Chondrocyte (in vitro differentiated cells): ENCODE measurements at regions not wholly inside any gene's neighbourhood (a gene's known extent, or its start where the extent isn't known, plus 50 kb on each side); places are given as distances from the start of the nearest gene placed in this dataset.

Experiments used
- DNase-seq: peaks from one replicate; pipeline ENCODE4 v3.0.0; 2021; ENCODE audit warnings: mixed read lengths, low spot score
- H3K27ac Mint-ChIP-seq: one replicate; pipeline ENCODE4 v1.8.0; 2021; ENCODE audit warnings: mild to moderate bottlenecking, moderate library complexity, mixed read lengths; ENCODE audit not compliant: unreplicated experiment
- H3K27me3 Mint-ChIP-seq: 2 replicates; pipeline ENCODE4 v1.8.0; 2021; ENCODE audit warnings: low read depth, mixed read lengths
- H3K36me3 Mint-ChIP-seq: 2 replicates; pipeline ENCODE4 v1.8.0; 2021; ENCODE audit warnings: low read depth, mixed read lengths
- H3K4me1 Mint-ChIP-seq: 2 replicates; pipeline ENCODE4 v1.8.0; 2021; ENCODE audit warnings: low read depth, mild to moderate bottlenecking, mixed read lengths
- H3K4me3 Mint-ChIP-seq: one replicate; pipeline ENCODE4 v1.8.0; 2021; ENCODE audit warnings: mild to moderate bottlenecking, moderate library complexity, mixed read lengths; ENCODE audit not compliant: unreplicated experiment
- H3K9me3 Mint-ChIP-seq: 2 replicates; pipeline ENCODE4 v1.8.0; 2021; ENCODE audit warnings: low read depth, mixed read lengths
- TF ChIP-seq, protein P1 (sequence below): fragments of 200-600 bp; sonication (generic); IDR thresholded peaks from 2 replicates; pipeline ENCODE4 v1.5.0; 2021; ENCODE audit warnings: antibody characterized with exemption, mild to moderate bottlenecking, moderate library complexity

DNA sequence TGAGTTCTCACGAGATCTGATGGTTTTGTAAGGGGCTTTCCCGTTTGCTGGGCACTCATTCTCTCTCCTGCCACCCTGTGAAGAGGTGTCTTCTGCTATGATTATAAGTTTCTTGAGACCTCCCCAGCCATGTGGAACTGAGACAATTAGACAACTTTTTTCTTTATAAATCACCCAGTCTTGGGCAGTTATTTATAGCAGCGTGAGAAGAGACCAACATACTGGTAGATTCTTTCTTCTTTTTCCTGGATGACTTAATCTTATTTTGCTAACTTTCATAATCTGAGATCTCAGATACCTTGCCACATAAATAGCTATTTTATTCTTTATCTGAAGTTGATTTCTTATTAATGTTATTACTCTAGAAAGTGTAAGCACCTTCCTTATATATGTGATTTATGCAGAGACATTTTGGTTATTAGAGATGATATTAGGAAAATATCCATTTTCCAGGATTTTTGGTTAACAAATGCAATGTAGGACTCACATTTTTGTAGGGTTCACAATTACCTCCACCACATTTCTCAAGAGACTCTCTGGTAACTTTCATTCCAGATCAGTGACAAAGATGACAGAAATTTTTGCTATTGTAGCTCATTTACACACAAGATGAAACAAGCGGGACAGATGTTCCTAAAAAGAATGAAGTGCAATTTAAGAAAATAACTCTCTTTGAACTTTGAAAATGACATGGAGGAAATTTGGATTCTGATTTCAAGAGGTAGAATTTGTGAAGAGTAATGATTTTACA lies 97.9 kb upstream of the RND3 start:
- TF ChIP-seq, protein P1, sequence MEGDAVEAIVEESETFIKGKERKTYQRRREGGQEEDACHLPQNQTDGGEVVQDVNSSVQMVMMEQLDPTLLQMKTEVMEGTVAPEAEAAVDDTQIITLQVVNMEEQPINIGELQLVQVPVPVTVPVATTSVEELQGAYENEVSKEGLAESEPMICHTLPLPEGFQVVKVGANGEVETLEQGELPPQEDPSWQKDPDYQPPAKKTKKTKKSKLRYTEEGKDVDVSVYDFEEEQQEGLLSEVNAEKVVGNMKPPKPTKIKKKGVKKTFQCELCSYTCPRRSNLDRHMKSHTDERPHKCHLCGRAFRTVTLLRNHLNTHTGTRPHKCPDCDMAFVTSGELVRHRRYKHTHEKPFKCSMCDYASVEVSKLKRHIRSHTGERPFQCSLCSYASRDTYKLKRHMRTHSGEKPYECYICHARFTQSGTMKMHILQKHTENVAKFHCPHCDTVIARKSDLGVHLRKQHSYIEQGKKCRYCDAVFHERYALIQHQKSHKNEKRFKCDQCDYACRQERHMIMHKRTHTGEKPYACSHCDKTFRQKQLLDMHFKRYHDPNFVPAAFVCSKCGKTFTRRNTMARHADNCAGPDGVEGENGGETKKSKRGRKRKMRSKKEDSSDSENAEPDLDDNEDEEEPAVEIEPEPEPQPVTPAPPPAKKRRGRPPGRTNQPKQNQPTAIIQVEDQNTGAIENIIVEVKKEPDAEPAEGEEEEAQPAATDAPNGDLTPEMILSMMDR: no peak
- Mint-ChIP-seq H3K27ac (peak overlapping the region; percentile 46), H3K4me1 (peaks cover 43% of the 10 kb centered on the region), H3K36me3 (no peaks in the 10 kb centered on the region), H3K4me3 (no peak overlapping the region), H3K27me3 (no peaks in the 10 kb centered on the region), H3K9me3 (peaks cover 6% of the 10 kb centered on the region)
- DNase-seq: no peak

DNA sequence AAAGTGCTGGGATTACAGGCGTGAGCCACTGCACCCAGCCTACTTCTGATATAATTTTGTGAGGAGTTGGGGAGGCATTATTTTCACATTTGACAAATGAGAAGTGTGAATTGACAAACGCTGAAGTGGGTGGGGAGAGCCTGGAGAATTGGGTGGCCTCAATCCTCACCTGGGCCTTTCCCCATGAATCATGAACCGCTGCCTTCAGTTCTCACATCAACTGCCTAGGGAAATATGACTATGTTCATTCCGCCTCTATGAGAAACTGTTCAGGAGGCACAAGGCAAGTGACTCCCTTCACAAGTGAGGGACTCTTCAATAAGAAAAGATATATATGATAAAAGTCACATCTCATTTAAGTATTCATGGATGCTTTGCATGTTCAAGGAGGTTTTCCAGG lies 96.6 kb upstream of the RND3 start:
- H3K27ac Mint-ChIP-seq: no peak overlapping the region
- H3K36me3 Mint-ChIP-seq: peaks cover 4% of the 10 kb centered on the region
- peaks cover 35% of the 10 kb centered on the region for H3K4me1 Mint-ChIP-seq

DNA sequence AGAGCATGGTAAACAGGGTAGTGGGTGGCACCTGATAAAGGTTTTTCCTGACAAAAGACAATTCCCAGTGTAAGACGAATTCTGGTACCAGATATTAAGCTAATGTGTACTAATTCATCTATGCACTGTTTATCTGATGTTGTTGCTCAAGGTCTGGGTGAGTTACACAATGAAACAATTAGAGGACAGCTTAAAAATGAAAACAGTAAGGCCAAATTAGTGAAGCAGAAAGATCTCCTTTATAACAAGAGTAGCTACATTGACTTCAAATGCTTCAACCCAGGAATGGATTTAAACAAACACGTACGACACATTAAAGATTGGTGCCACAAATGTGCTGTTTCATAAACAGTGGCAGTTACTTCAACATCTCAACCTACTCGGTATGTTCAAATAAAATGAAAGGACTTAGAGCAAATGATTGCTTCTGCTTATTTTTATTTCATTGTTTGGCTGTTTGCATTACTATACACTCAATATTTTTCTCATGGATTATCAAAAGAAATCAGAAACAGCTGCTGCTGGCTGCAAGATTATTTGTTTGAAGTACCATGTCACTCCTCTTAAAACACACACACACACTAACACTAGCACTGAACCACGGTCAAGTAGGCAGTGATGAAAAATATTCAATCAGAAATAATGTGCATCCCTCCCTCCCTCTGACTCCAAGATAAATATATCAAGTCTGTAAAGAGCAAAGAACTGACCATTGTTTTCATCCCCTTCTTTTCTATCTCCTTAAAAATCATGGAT lies 94.4 kb upstream of the RND3 start:
- H3K36me3 Mint-ChIP-seq: peaks cover 6% of the 10 kb centered on the region
- no peak overlapping the region for H3K27ac Mint-ChIP-seq
- TF ChIP-seq, protein P1: no peak
- H3K4me3 Mint-ChIP-seq: no peak overlapping the region
- H3K9me3 Mint-ChIP-seq: peaks cover 19% of the 10 kb centered on the region
- DNase-seq: no peak
- H3K4me1 Mint-ChIP-seq: peaks cover 20% of the 10 kb centered on the region
- no peaks in the 10 kb centered on the region for H3K27me3 Mint-ChIP-seq

More for the DNA sequence above, 96.6 kb upstream of the RND3 start:
- TF ChIP-seq, protein P1: no peak
- Mint-ChIP-seq H3K4me3 (no peak overlapping the region), H3K27me3 (no peaks in the 10 kb centered on the region), H3K9me3 (peaks cover 13% of the 10 kb centered on the region)
- no peak for DNase-seq

DNA sequence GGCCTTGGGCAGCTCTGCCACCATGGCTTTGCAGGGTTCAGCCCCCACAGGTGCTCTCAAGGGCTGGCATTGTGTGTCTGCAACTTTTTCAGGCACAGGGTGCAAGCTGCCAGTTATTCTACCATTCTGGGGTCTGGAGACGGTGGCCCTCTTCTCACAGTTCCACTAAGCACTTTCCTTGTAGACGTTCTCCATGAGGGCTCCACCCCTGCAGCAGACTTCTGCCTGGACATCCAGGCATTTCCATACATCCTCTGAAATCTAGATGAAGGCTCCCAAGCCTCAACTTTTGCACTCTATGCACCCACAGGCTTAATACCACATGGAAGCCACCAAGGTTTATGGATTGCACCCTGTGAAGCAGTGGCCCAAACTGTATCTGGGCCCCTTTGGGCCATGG lies 91.0 kb upstream of the RND3 start:
- no peak for DNase-seq
- TF ChIP-seq, protein P1: no peak
- Mint-ChIP-seq H3K4me3 (no peak overlapping the region), H3K4me1 (no peaks in the 10 kb centered on the region), H3K36me3 (peaks cover 6% of the 10 kb centered on the region), H3K9me3 (peaks cover 19% of the 10 kb centered on the region), H3K27me3 (no peaks in the 10 kb centered on the region), H3K27ac (no peak overlapping the region)

DNA sequence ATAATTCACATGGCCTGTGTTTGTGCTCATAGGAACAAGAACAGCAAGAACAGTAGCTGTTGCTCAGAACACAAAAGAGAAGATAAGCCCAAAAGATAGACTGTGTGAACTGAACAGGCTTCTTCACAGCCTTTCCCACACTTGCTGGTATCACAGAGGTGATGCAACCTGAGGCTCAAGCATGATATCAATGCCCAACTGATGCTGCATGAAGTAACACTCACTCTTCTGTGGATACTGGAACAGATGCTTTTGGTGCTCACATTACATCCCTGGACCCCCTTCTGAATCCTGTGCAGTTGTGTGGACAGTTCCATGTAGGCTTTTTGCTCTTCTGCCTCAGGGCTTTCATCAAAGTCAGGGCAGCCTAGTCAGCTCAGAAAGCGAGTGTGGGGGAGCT lies 88.4 kb upstream of the RND3 start:
- Mint-ChIP-seq H3K4me1 (peaks cover 6% of the 10 kb centered on the region), H3K27ac (no peak overlapping the region), H3K4me3 (no peak overlapping the region), H3K36me3 (peaks cover 6% of the 10 kb centered on the region), H3K9me3 (peaks cover 13% of the 10 kb centered on the region), H3K27me3 (no peaks in the 10 kb centered on the region)
- no peak for DNase-seq
- TF ChIP-seq, protein P1: no peak
